GM12892 (cell line): ENCODE measurements at regions not wholly inside any gene's neighbourhood (a gene's known extent, or its start where the extent isn't known, plus 50 kb on each side); places are given as distances from the start of the nearest gene placed in this dataset.

ENCODE experiments used
- POLR2A ChIP-seq: IDR thresholded peaks from 2 replicates; pipeline ENCODE4 v1.6.1; 2011; ENCODE audit warnings: low read depth, low read length, control low read depth
- POLR2AphosphoS5 ChIP-seq: IDR thresholded peaks from 2 replicates; pipeline ENCODE4 v1.6.1; 2011; ENCODE audit warnings: low read depth, low read length, control low read depth
- TAF1 ChIP-seq: IDR thresholded peaks from 2 replicates; pipeline ENCODE4 v1.6.1; 2011; ENCODE audit warnings: low read depth, mild to moderate bottlenecking, control low read depth, low read length, borderline replicate concordance

DNA sequence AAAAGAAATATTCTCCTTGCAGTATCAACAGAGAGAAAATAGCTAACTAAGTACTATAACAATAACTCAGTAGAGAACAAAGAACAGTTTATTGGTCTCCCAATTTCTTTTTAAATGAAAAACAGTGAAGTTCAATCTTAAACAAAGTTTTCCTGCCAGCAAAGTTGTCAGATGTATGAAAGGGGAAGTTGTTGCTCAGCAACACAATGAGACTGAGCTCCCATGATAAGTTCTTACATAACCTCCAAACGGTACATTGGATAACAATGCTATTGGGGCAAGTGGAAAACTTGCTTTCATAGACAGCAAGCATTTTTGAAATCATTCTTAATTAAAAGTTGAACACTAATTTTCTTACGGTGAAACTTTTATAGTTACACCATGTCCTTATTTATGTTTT lies 94.9 kb downstream of the ALG10B start:
- TF ChIP-seq POLR2A, result no peak
- no peak for TF ChIP-seq POLR2AphosphoS5
- TF ChIP-seq TAF1, result no peak
